Suppressor macrophage treated with lipopolysaccharide for 4 hours (primary cell): ENCODE measurements at regions not wholly inside any gene's neighbourhood (a gene's known extent, or its start where the extent isn't known, plus 50 kb on each side); places are given as distances from the start of the nearest gene placed in this dataset.

Experiments
- DNase-seq: peaks from one replicate; pipeline ENCODE4 v3.0.0-alpha.2; 2020

GRCh38 chr3:193938613-193939012, 197.3 kb upstream of the HES1 start:
- no peak for DNase-seq

- no peak for DNase-seq
Measured at GRCh38 chr3:193939527-193939926, 196.4 kb upstream of the HES1 start.

- DNase-seq, result no peak
Measured at GRCh38 chr3:193940526-193940925, 195.4 kb upstream of the HES1 start.

GRCh38 chr3:193941486-193941885, 194.5 kb upstream of the HES1 start:
- no peak for DNase-seq

GRCh38 chr3:193942516-193943055, 193.4 kb upstream of the HES1 start:
- no peak for DNase-seq

- DNase-seq, result no peak
Measured at GRCh38 chr3:193943200-193943599, 192.7 kb upstream of the HES1 start.

GRCh38 chr3:193943851-193944517, 192.0 kb upstream of the HES1 start:
- DNase-seq, result no peak

- no peak for DNase-seq
Measured at GRCh38 chr3:193944518-193944884, 191.4 kb upstream of the HES1 start.

- DNase-seq, result no peak
Measured at GRCh38 chr3:193945143-193945542, 190.8 kb upstream of the HES1 start.

GRCh38 chr3:193946945-193947344, 189.0 kb upstream of the HES1 start:
- no peak for DNase-seq

GRCh38 chr3:193947596-193947995, 188.4 kb upstream of the HES1 start:
- DNase-seq, result no peak

GRCh38 chr3:193948459-193948858, 187.5 kb upstream of the HES1 start:
- no peak for DNase-seq

- no peak for DNase-seq
Measured at GRCh38 chr3:193951859-193952258, 184.1 kb upstream of the HES1 start.

GRCh38 chr3:193954752-193955151, 181.2 kb upstream of the HES1 start:
- no peak for DNase-seq

- DNase-seq, result no peak
Measured at GRCh38 chr3:193955719-193956118, 180.2 kb upstream of the HES1 start.

- no peak for DNase-seq
Measured at GRCh38 chr3:193959861-193960260, 176.1 kb upstream of the HES1 start.

- DNase-seq, result no peak
Measured at GRCh38 chr3:193960487-193961274, 175.3 kb upstream of the HES1 start.

GRCh38 chr3:193962986-193963685, 172.8 kb upstream of the HES1 start:
- DNase-seq, result peak; percentile 20

GRCh38 chr3:193963808-193964516, 172.0 kb upstream of the HES1 start:
- no peak for DNase-seq

GRCh38 chr3:193964517-193964880, 171.4 kb upstream of the HES1 start:
- DNase-seq, result no peak

- DNase-seq, result peak; percentile 53
Measured at GRCh38 chr3:193968380-193968974, 167.5 kb upstream of the HES1 start.

GRCh38 chr3:193970131-193970772, 165.7 kb upstream of the HES1 start:
- peak; percentile 61 for DNase-seq
